GM23338 (cell line): ENCODE measurements at regions not wholly inside any gene's neighbourhood (a gene's known extent, or its start where the extent isn't known, plus 50 kb on each side); places are given as distances from the start of the nearest gene placed in this dataset.

Source experiments
- CTCF ChIP-seq, 2 experiments: fragments of 200-600 bp in 1 of 2; sonication (generic) in 1 of 2; conservative IDR thresholded peaks; 2 replicates each; pipeline versions ENCODE4 v1.5.1 to v1.6.1; 2016 to 2017; ENCODE audit warnings: antibody characterized with exemption in 2 of 2, low read depth in 2 of 2, mild to moderate bottlenecking in 2 of 2, moderate library complexity in 1 of 2
- EZH2 ChIP-seq: fragments of 200-600 bp; sonication (generic); IDR thresholded peaks from one replicate; pipeline ENCODE4 v1.8.0; 2017; ENCODE audit warnings: antibody characterized with exemption, mild to moderate bottlenecking, low read depth; ENCODE audit not compliant: unreplicated experiment
- JUNB ChIP-seq: IDR thresholded peaks from one replicate; pipeline ENCODE4 v1.6.1; 2016; ENCODE audit warnings: antibody characterized with exemption; ENCODE audit not compliant: unreplicated experiment
- POLR2AphosphoS5 ChIP-seq: IDR thresholded peaks from 2 replicates; pipeline ENCODE4 v1.6.1; 2016; ENCODE audit warnings: antibody characterized with exemption, low read depth
- REST ChIP-seq: IDR thresholded peaks from one replicate; pipeline ENCODE4 v1.6.1; 2018; ENCODE audit warnings: antibody characterized with exemption; ENCODE audit not compliant: unreplicated experiment
- STAT1 ChIP-seq: IDR thresholded peaks from one replicate; pipeline ENCODE4 v1.6.1; 2016; ENCODE audit warnings: antibody characterized with exemption; ENCODE audit not compliant: unreplicated experiment

- TF ChIP-seq CTCF (conservative IDR thresholded peaks at IDR 0.05; ENCODE audit: low read depth in 2 of 2) (no peak), POLR2AphosphoS5 (no peak), REST (no peak), STAT1 (no peak), JUNB (no peak), EZH2 (no peak)
Measured at GRCh38 chr13:34343413-34343940, 525.5 kb downstream of the RFC3 start.
